B cell (primary cell): ENCODE measurements at regions not wholly inside any gene's neighbourhood (a gene's known extent, or its start where the extent isn't known, plus 50 kb on each side); places are given as distances from the start of the nearest gene placed in this dataset.

Source experiments
- EZH2 ChIP-seq: IDR thresholded peaks from 2 replicates; pipeline ENCODE4 v1.6.1; 2012; ENCODE audit warnings: borderline replicate concordance, low read depth, mild to moderate bottlenecking, moderate library complexity, low read length; ENCODE audit not compliant: insufficient read depth, poor library complexity, severe bottlenecking
- TF ChIP-seq, protein P1 (sequence below): fragments of 200-600 bp; IDR thresholded peaks from one replicate; pipeline ENCODE4 v1.8.0; 2022; ENCODE audit warnings: antibody characterized with exemption, mild to moderate bottlenecking

DNA sequence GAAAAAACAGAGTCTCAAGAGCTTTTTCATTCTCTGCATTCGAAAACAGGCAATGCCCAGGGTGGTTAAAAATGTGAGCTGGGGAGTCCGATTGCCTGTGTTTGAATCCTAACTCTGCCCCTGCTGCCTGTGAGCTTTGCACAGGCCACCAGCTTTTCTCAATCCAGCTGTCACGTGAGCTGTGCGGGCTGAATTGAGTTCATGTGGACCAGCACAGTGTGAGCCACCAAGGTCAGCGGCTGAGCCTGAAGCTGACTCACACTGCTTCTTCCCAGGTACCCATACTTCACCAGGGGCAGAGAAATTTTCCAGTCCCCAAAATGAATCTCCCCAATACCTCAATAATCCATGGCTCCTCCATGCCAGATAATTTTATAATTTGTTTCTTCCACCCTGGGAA, 64.4 kb upstream of the SLCO3A1 start:
- no peak for TF ChIP-seq EZH2
- TF ChIP-seq, protein P1, sequence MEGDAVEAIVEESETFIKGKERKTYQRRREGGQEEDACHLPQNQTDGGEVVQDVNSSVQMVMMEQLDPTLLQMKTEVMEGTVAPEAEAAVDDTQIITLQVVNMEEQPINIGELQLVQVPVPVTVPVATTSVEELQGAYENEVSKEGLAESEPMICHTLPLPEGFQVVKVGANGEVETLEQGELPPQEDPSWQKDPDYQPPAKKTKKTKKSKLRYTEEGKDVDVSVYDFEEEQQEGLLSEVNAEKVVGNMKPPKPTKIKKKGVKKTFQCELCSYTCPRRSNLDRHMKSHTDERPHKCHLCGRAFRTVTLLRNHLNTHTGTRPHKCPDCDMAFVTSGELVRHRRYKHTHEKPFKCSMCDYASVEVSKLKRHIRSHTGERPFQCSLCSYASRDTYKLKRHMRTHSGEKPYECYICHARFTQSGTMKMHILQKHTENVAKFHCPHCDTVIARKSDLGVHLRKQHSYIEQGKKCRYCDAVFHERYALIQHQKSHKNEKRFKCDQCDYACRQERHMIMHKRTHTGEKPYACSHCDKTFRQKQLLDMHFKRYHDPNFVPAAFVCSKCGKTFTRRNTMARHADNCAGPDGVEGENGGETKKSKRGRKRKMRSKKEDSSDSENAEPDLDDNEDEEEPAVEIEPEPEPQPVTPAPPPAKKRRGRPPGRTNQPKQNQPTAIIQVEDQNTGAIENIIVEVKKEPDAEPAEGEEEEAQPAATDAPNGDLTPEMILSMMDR: no peak
